Right lobe of liver (tissue), 6 donors: ENCODE measurements at regions not wholly inside any gene's neighbourhood (a gene's known extent, or its start where the extent isn't known, plus 50 kb on each side); places are given as distances from the start of the nearest gene placed in this dataset.

Experiments used
- ATAC-seq, 4 donors: fragments of 200-7000 bp; cut with Tn5 transposase; one replicate each; pipeline ENCODE4 v1.9.1; 2020; ENCODE audit warnings: mild to moderate bottlenecking in 4 of 4, moderate library complexity in 4 of 4
- DNase-seq, 3 donors: peaks; one replicate each; pipeline ENCODE4 v3.0.0-alpha.2; 2020
- H3K27ac ChIP-seq, 3 donors: fragments of 200-600 bp; one replicate each; pipeline ENCODE4 v1.8.0; 2022
- H3K27me3 ChIP-seq, 2 donors: fragments of 200-600 bp; one replicate each; pipeline ENCODE4 v1.8.0; 2022
- H3K36me3 ChIP-seq, 4 donors: fragments of 200-600 bp; sonication (generic) in 1 of 4; one replicate each; pipeline versions ENCODE4 v1.5.1 to v1.8.0; 2017 to 2022; ENCODE audit warnings: control low read depth in 1 of 4
- H3K4me1 ChIP-seq, 4 donors: fragments of 200-600 bp; sonication (generic) in 1 of 4; one replicate each; pipeline versions ENCODE4 v1.5.1 to v1.8.0; 2017 to 2022; ENCODE audit warnings: control low read depth in 1 of 4
- H3K4me3 ChIP-seq, 3 donors: fragments of 200-600 bp; one replicate each; pipeline ENCODE4 v1.8.0; 2022
- H3K9me3 ChIP-seq, 4 donors: fragments of 200-600 bp; sonication (generic) in 1 of 4; one replicate each; pipeline versions ENCODE4 v1.5.1 to v1.8.0; 2017 to 2022; ENCODE audit warnings: control low read depth in 1 of 4
- POLR2A ChIP-seq: fragments of 450-650 bp; IDR thresholded peaks from one replicate; pipeline ENCODE4 v1.6.1; 2017; ENCODE audit warnings: antibody characterized with exemption, mild to moderate bottlenecking
- WGBS: methylation state at CpG from one replicate; pipeline ENCODE4 v1.1.6; 2018; ENCODE audit warnings: low coverage, low lambda C conversion rate; ENCODE audit not compliant: insufficient coverage; ENCODE audit errors: missing lambda C conversion rate; 5-methylcytosine and 5-hydroxymethylcytosine counted together
- intact Hi-C, 2 donors: fragments of 100-400 bp; cut with DNase I; formaldehyde crosslinking; loops; one replicate each; pipeline versions ENCODE4 v1.11.2 to v1.14.1; 2022
- TF ChIP-seq, protein P1 (sequence below), 4 donors: fragments of 200-600 bp in 3 of 4; fragments of 450-650 bp in 1 of 4; IDR thresholded peaks; one replicate each; pipeline versions ENCODE4 v1.5.1 to v1.8.0; 2016 to 2022; ENCODE audit warnings: antibody characterized with exemption in 4 of 4, mild to moderate bottlenecking in 2 of 4
- donor health status: DM: no; HTN: yes; CAD: no.
- donor health status: DM: no; HTN: no; CAD: no.
- donor health status: DM: no; HTN: no; CAD: no.
- donor health status: DM: no; HTN: yes; CAD: no.
- donor health status: DM: no; HTN: yes; CAD: no.

DNA sequence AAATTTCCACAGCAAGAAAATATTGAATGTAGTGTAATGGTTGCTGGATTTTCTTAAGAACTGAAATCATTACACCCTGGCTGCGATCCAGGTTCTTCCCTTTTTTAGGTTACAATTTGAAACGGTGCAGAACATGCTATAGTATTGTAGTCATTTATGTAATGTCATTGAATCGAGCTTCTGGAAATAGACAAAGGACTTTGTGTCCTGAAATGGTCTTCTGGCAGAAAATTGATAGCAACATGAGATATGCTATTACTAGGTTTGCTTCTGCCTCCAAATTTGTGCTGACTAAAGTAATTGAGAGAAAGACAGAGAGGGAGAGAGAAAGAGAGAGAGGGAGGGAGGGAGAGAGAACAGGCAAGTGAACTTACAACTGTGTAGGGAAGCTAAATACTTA is 146.2 kb upstream of the NFIA start:
- TF ChIP-seq, protein P1, sequence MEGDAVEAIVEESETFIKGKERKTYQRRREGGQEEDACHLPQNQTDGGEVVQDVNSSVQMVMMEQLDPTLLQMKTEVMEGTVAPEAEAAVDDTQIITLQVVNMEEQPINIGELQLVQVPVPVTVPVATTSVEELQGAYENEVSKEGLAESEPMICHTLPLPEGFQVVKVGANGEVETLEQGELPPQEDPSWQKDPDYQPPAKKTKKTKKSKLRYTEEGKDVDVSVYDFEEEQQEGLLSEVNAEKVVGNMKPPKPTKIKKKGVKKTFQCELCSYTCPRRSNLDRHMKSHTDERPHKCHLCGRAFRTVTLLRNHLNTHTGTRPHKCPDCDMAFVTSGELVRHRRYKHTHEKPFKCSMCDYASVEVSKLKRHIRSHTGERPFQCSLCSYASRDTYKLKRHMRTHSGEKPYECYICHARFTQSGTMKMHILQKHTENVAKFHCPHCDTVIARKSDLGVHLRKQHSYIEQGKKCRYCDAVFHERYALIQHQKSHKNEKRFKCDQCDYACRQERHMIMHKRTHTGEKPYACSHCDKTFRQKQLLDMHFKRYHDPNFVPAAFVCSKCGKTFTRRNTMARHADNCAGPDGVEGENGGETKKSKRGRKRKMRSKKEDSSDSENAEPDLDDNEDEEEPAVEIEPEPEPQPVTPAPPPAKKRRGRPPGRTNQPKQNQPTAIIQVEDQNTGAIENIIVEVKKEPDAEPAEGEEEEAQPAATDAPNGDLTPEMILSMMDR (IDR thresholded peaks at IDR 0.05) = no peak
- no peak for TF ChIP-seq POLR2A
- no peak overlapping the region for H3K4me3 ChIP-seq
- intact Hi-C loops = no loop called here
- no peak overlapping the region for H3K27ac ChIP-seq
- no peaks in the 10 kb centered on the region for H3K27me3 ChIP-seq
- whole genome bisulfite sequencing = 27% methylated on average over 3 of the region's 3 CpGs
- H3K4me1 ChIP-seq = no peaks in the 10 kb centered on the region
- DNase-seq (no peak), ATAC-seq (no peak)
- no peaks in the 10 kb centered on the region for H3K9me3 ChIP-seq
- H3K36me3 ChIP-seq = no peaks in the 10 kb centered on the region

GRCh38 chr1:60935599-60936110 is 146.7 kb upstream of the NFIA start:
- Histone ChIP-seq H3K27ac (no peak overlapping the region), H3K36me3 (no peaks in the 10 kb centered on the region), H3K9me3 (no peaks in the 10 kb centered on the region), H3K4me3 (no peak overlapping the region), H3K27me3 (no peaks in the 10 kb centered on the region), H3K4me1 (no peaks in the 10 kb centered on the region)
- intact Hi-C loops = no loop called here
- DNase-seq (no peak), ATAC-seq (no peak)
- no peak for TF ChIP-seq POLR2A
- TF ChIP-seq, protein P1 (IDR thresholded peaks at IDR 0.05) = no peak
- WGBS = 31% methylated on average over 1 of the region's 1 CpG

- TF ChIP-seq, protein P1 (IDR thresholded peaks at IDR 0.05) = no peak
- TF ChIP-seq POLR2A = no peak
- Histone ChIP-seq H3K4me1 (no peaks in the 10 kb centered on the region), H3K27me3 (no peaks in the 10 kb centered on the region), H3K4me3 (no peak overlapping the region), H3K36me3 (no peaks in the 10 kb centered on the region), H3K9me3 (no peaks in the 10 kb centered on the region), H3K27ac (no peak overlapping the region)
- intact Hi-C loops = no loop called here
- DNase-seq (no peak), ATAC-seq (no peak)
- WGBS = 100% methylated on average over 3 of the region's 3 CpGs
Measured at GRCh38 chr1:60930130-60930529, 152.2 kb upstream of the NFIA start.

DNA sequence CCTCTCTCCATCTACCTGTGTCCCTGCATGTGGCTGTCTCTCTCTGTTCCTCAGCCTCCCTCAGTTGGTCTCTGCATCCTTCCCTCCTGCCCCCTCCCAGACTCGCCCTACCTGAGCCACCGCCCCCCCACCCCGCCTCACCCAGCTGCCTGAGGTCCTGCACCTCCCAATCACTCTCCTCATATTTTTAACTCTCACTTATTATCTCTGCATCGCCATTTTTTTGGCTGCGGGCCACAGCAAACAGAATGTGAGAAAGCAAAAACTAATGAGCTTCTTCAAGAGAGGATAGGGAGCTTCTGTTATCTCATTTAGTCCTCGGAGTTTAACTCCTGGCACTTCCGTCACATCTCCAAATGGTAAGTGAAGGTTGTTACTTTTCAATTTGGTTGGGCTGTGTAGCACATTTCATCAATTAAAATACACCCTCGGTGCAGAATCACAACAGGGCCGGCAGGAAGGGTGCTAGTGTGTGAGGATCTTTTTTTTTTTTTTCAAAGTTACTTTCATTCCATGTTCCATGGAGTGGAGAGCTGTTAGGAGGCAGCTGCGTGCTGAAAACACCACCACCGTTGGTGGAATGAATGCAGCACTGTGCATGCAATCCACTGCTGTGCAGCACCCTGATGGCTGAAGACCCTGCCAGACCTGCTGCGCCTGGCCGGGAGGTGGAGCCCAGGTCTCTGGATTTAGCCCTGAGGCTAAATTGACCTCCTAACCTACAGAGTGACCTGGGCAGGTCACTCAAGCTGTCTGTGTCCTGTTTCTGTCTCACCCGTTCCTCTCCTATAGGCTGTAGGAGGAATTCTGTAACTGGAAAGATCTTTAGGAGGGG is 157.2 kb upstream of the NFIA start:
- Histone ChIP-seq H3K4me3 (no peak overlapping the region), H3K27me3 (no peaks in the 10 kb centered on the region), H3K9me3 (no peaks in the 10 kb centered on the region), H3K36me3 (no peaks in the 10 kb centered on the region), H3K27ac (no peak overlapping the region), H3K4me1 (peaks cover 0 to 5% (median 0%) of the 10 kb centered on the region in 4 donors)
- WGBS = 44% methylated on average over 10 of the region's 14 CpGs
- DNase-seq (no peak), ATAC-seq (no peak)
- intact Hi-C loops = no loop called here
- TF ChIP-seq, protein P1 (IDR thresholded peaks at IDR 0.05) = no peak
- no peak for TF ChIP-seq POLR2A
